HUES64 (cell line): ENCODE measurements at regions not wholly inside any gene's neighbourhood (a gene's known extent, or its start where the extent isn't known, plus 50 kb on each side); places are given as distances from the start of the nearest gene placed in this dataset.

Experiments
- H3K27ac ChIP-seq: 2 replicates; pipeline ENCODE4 v1.7.0; 2013; ENCODE audit warnings: low read depth, low read length, inconsistent platforms
- H3K27me3 ChIP-seq: 2 replicates; pipeline ENCODE4 v1.6.1; 2013; ENCODE audit warnings: mild to moderate bottlenecking, low read length; ENCODE audit not compliant: insufficient read depth
- H3K36me3 ChIP-seq: 2 replicates; pipeline ENCODE4 v1.6.1; 2013; ENCODE audit warnings: mild to moderate bottlenecking, low read length; ENCODE audit not compliant: insufficient read depth
- H3K4me1 ChIP-seq: 2 replicates; pipeline ENCODE4 v1.6.1; 2013; ENCODE audit warnings: mild to moderate bottlenecking, low read length, moderate library complexity; ENCODE audit not compliant: insufficient read depth
- H3K4me3 ChIP-seq: 2 replicates; pipeline ENCODE4 v1.5.1; 2013; ENCODE audit warnings: mild to moderate bottlenecking, low read length, moderate library complexity
- H3K9ac ChIP-seq: 2 replicates; pipeline ENCODE4 v1.6.1; 2013; ENCODE audit warnings: mild to moderate bottlenecking, low read depth, low read length
- H3K9me3 ChIP-seq: 2 replicates; pipeline ENCODE4 v1.6.1; 2013; ENCODE audit warnings: low read depth, low read length; ENCODE audit not compliant: insufficient read depth
- WGBS: fragments of 150-250, 120-280 bp; methylation state at CpG from one replicate; pipeline ENCODE4 v1.1.7; 2013; ENCODE audit warnings: missing lambda C conversion rate; 5-methylcytosine and 5-hydroxymethylcytosine counted together

DNA sequence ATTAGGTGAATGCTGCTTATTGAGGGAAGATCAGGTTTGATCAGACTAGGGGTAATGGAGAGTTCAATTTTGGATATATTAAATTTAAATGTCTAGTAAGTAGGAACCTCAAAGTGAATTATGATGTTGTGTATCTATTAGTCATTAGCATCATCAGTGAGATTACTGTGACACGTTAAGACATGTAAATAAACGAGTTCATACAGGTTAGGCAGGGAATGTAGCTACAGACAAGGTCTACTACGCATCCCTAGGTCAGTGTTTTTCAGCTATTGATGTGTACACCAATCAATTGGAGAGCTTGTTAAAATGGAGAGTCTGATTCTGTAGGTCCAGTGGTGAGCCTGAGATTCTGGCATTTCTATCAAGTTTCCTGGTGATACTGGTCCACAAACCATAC, 120.1 kb upstream of the LRRC4C start:
- Histone ChIP-seq H3K27ac (no peak overlapping the region), H3K9me3 (no peaks in the 10 kb centered on the region), H3K27me3 (no peaks in the 10 kb centered on the region), H3K4me3 (no peak overlapping the region), H3K9ac (no peak overlapping the region), H3K36me3 (no peaks in the 10 kb centered on the region), H3K4me1 (peaks cover 14% of the 10 kb centered on the region; the same call in 1 of the 2 replicates)
- WGBS: 95% methylated on average over 3 of the region's 3 CpGs

DNA sequence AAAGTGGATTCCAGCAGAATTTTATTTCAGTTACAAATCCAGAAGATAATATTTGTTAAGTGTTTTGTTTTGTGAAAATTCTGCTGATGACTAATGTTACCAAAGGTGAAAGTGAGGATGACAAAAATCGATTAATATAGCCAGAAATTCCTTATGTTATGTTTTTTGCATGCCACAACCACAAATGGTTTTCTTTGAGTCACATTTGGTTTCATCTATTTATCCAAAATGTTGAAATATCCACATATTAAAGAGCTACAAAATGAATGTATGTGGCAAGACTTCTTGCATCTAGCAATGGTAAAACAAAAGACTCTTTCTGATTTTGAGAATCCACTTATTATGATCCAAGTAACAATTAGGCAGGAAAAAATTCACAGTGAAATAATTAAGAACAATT, 150.1 kb upstream of the LRRC4C start:
- H3K9ac ChIP-seq: no peak overlapping the region
- peaks cover 12% of the 10 kb centered on the region for H3K9me3 ChIP-seq
- no peak overlapping the region for H3K27ac ChIP-seq
- H3K4me1 ChIP-seq: no peaks in the 10 kb centered on the region
- H3K4me3 ChIP-seq: no peak overlapping the region
- no peaks in the 10 kb centered on the region for H3K27me3 ChIP-seq
- 67% methylated on average over 1 of the region's 1 CpG for WGBS
- H3K36me3 ChIP-seq: no peaks in the 10 kb centered on the region

DNA sequence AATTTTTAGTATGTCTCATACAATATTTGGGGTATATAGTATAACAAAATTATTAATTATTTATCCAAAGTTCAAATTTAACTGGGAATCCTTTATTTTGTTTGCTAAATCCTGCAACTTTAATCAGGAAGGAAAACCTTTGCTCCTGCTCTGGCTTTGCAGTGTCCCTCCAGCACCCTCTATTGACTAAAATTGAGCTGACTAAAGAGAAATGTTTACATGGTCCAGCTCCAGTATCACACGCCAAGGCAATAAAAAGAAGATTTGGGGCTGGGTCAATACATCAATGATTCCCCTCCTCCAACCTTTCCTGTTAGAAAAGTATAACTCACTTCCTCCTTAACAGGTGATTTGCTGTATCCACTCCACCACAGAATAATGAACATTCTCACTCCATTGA, 153.0 kb upstream of the LRRC4C start:
- no peaks in the 10 kb centered on the region for H3K27me3 ChIP-seq
- no peaks in the 10 kb centered on the region for H3K4me1 ChIP-seq
- H3K4me3 ChIP-seq: no peak overlapping the region
- H3K36me3 ChIP-seq: no peaks in the 10 kb centered on the region; the same call in 1 of the 2 replicates
- 68% methylated on average over 1 of the region's 1 CpG for WGBS
- H3K9ac ChIP-seq: no peak overlapping the region
- H3K9me3 ChIP-seq: peaks cover 34% of the 10 kb centered on the region
- H3K27ac ChIP-seq: no peak overlapping the region

DNA sequence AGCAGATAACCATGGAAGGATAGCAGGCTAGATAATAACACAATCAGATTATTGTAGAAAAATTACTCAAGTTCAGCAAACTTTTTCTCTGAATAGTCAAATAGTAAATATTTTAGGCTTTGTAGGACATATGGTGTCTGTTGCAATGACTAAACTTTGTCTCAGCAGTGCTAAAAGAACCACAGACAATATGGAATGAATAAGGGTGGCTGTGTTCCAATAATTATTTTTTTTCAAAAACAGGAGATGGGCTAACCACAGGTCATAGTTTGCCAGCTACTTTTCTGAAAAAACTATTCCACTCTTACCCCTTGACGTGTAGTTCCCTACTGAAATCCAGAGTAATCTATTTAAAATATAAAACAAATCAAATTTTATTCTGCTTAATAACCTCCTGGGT, 153.9 kb upstream of the LRRC4C start:
- Histone ChIP-seq H3K4me1 (no peaks in the 10 kb centered on the region), H3K9ac (no peak overlapping the region), H3K27me3 (no peaks in the 10 kb centered on the region), H3K27ac (no peak overlapping the region), H3K36me3 (no peaks in the 10 kb centered on the region; the same call in 1 of the 2 replicates), H3K9me3 (peaks cover 34% of the 10 kb centered on the region), H3K4me3 (no peak overlapping the region)
- WGBS: 82% methylated on average over 1 of the region's 1 CpG

DNA sequence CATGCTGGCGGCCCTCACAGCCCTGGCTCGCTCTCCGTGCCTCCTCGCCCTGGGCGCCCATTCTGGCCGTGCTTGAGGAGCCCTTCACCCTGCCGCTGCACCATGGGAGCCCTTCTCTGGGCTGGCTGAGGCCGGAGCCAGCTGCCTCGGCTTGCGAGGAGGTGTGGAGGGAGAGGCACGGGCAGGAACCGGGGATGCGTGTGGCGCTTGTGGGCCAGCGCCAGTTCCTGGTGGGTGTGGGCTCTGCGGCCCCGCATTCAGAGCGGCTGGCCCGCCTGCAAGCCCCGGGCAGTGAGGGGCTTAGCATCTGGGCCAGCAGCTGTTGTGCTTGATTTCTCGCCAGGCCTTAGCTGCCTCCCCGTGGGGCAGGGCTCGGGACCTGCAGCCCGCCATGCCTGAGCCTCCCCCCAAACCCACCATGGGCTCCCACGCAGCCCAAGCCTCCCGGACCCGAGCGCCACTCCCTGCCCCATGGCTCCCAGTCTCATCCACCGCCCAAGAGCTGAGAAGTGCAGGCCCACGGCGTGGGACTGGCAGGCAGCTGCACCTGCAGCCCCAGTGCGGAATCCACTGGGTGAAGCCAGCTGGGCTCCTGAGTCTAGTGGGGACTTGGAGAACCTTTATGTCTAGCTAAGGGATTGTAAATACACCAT, 163.4 kb upstream of the LRRC4C start:
- Histone ChIP-seq H3K36me3 (no peaks in the 10 kb centered on the region), H3K9me3 (peaks cover 11% of the 10 kb centered on the region), H3K27ac (no peak overlapping the region), H3K9ac (no peak overlapping the region), H3K27me3 (no peaks in the 10 kb centered on the region), H3K4me3 (no peak overlapping the region), H3K4me1 (no peaks in the 10 kb centered on the region)
- 91% methylated on average over 32 of the region's 32 CpGs for WGBS

DNA sequence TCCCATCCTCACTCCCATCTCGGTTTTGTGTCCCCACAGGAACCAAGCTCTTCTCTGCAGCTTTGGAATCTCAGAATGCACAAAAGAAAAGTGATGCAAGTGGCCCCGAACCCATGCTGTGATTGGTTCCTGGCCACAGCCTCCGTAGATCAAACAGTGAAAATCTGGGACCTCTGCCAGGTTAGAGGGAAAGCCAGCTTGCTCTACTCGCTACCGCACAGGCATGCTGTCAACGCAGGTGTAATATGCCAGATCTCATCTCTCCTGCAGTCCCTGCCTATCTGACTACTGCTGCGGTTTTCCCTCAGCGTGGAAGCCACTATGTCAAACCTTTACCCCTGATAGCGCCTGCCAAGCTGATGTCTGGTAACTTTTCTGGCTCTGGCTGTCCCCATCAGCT, 200.5 kb upstream of the LRRC4C start:
- H3K27me3 ChIP-seq: no peaks in the 10 kb centered on the region
- H3K36me3 ChIP-seq: no peaks in the 10 kb centered on the region
- H3K9me3 ChIP-seq: no peaks in the 10 kb centered on the region
- no peaks in the 10 kb centered on the region for H3K4me1 ChIP-seq
- H3K4me3 ChIP-seq: no peak overlapping the region
- no peak overlapping the region for H3K27ac ChIP-seq
- H3K9ac ChIP-seq: no peak overlapping the region
- 92% methylated on average over 9 of the region's 9 CpGs for WGBS

DNA sequence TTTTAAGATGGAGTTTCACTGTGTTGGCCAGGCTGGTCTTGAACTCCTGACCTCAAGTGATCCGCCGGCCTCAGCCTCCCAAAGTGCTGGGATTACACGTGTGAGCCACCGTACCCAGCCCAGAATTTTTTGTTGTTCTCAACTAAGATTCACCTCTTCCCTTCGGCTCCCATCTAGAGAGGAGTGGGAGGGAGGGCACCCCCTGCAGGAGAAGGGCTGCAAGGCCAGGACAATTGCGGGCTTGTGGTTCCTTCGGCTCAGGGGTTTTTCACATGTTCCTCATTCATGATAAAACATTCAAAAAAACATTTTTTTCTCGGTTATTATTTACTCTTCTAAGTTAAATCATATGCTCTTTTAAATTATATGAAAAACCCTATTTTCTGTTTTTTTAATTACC, 201.1 kb upstream of the LRRC4C start:
- Histone ChIP-seq H3K9me3 (no peaks in the 10 kb centered on the region), H3K4me3 (no peak overlapping the region), H3K4me1 (no peaks in the 10 kb centered on the region), H3K27ac (no peak overlapping the region), H3K27me3 (no peaks in the 10 kb centered on the region), H3K9ac (no peak overlapping the region), H3K36me3 (no peaks in the 10 kb centered on the region)
- WGBS: 83% methylated on average over 8 of the region's 8 CpGs

DNA sequence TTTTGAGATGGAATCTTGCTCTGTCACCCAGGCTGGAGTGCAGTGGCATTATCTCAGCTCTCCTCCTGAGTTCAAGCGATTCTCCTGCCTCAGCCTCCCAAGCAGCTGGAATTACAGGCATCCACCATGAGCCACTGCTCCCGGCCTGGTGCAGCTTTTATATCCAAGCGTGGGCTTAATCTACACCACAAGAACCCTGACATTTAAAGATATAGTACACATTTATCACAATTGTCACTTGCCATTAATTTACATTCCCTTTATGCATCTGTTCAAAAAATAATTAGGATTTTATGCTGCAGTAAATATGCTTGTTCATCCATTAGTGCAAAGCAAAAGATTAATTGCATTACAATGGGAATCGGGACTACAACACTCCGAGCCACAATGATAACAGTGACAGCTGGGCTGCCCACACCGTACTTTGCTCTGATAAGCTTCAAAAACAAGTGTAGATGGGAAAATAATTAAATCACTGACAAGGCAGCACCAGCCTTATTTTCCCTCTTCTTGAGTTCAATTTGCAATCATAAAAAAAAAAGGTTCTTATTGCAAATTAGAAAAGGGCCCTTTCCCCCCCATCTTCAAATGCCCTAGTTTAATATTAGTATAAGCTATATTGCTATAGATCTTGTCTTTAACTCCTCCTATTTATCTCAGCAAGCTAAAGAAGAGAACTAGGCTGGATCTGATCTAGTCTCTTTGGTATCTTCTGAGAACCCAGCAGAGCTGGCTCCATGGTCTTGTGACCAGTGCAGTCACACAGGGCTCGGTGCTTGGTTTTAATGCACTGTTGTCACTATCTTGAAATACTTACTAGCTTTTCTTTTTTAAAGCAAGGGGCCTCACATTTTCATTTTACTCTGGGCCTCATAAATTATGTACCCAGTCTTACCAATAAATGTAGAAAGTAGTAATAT, 206.2 kb upstream of the LRRC4C start:
- Histone ChIP-seq H3K27me3 (no peaks in the 10 kb centered on the region), H3K9me3 (no peaks in the 10 kb centered on the region), H3K27ac (no peak overlapping the region), H3K36me3 (no peaks in the 10 kb centered on the region), H3K4me3 (no peak overlapping the region), H3K9ac (no peak overlapping the region), H3K4me1 (no peaks in the 10 kb centered on the region)
- 92% methylated on average over 7 of the region's 7 CpGs for WGBS

DNA sequence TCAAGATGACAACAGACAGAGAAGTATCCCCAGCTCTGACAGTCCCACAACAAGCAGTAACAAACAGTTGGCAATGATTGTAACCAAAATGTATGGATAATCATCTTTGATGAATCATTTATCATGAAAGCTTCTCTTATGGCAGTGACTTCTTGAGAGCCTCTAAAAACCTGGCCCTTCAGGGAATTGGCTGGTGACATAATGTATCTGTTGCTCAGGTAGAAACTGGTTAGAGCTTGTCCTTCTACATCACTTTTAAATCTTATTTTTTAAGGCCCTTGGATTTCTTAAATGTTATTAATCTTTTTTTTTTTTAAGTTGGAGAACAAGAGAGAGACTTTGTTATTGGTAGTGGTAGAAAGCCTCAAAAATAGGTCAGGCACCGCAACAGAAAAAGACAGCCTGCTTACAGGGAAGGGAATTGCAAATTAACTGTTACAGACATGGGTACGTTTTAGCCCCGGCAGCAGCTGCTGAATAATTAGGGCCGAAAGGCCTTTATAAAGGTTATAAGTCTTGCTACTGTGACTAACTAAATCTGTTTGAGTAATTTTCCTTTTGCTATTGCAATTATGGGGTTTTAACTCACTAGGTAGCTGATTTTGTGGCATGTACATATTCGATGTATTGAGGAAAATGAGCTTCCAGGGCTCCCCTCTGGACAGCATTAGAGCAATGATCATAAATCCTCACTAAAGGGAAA, 207.7 kb upstream of the LRRC4C start:
- H3K27ac ChIP-seq: no peak overlapping the region
- H3K4me1 ChIP-seq: no peaks in the 10 kb centered on the region
- 82% methylated on average over 5 of the region's 5 CpGs for WGBS
- H3K36me3 ChIP-seq: no peaks in the 10 kb centered on the region
- H3K4me3 ChIP-seq: no peak overlapping the region
- no peak overlapping the region for H3K9ac ChIP-seq
- H3K9me3 ChIP-seq: no peaks in the 10 kb centered on the region
- no peaks in the 10 kb centered on the region for H3K27me3 ChIP-seq

DNA sequence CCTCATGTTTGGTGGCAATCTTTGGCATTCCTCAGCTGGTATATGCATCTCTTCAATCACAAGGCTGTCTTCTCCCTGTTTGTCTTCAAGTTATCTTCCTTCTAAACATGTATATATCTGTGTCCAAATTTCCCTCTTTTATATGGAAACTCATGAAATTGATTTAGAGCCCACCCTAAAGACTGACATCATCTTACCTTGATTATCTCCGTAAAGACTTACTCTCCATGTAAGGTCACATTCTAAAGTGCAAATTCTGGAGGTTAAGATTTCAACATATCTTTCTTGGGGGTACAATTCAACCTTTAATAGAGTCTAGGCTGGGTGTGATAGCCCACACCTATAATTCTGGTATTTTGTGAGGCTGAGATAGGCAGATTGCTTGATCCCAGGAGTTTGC, 215.8 kb upstream of the LRRC4C start:
- H3K27me3 ChIP-seq: no peaks in the 10 kb centered on the region
- 100% methylated on average over 1 of the region's 1 CpG for WGBS
- no peak overlapping the region for H3K27ac ChIP-seq
- H3K36me3 ChIP-seq: no peaks in the 10 kb centered on the region
- H3K9me3 ChIP-seq: no peaks in the 10 kb centered on the region
- H3K9ac ChIP-seq: no peak overlapping the region
- H3K4me1 ChIP-seq: no peaks in the 10 kb centered on the region
- H3K4me3 ChIP-seq: no peak overlapping the region

DNA sequence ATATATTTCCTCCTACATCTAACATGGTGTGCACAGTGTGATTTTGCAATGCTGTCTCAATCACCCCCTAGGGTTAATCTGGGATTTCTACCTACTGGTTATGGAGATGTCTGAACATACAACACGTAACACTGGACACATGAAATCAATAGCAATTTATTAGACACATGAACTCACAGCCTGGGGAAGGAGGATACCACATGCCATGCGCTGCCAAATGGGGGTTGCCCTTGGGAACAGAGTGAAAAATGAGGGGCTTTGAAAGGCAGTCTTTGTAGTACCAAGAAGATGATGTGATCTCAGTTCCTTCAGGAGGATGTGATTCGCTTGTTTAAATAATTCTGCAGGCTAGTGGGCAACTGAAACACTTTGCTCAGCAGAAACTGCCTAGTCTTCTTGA, 253.6 kb upstream of the LRRC4C start:
- WGBS: 96% methylated on average over 3 of the region's 3 CpGs
- Histone ChIP-seq H3K36me3 (no peaks in the 10 kb centered on the region), H3K4me1 (peaks cover 30% of the 10 kb centered on the region), H3K27ac (no peak overlapping the region), H3K9ac (no peak overlapping the region), H3K27me3 (no peaks in the 10 kb centered on the region), H3K4me3 (no peak overlapping the region), H3K9me3 (no peaks in the 10 kb centered on the region)
